Panc1 (cell line): ENCODE measurements at regions not wholly inside any gene's neighbourhood (a gene's known extent, or its start where the extent isn't known, plus 50 kb on each side); places are given as distances from the start of the nearest gene placed in this dataset.

Experiments used
- ATAC-seq: fragments of 200-7000 bp; cut with Tn5 transposase; 2 replicates; pipeline ENCODE4 v1.9.1; 2020; ENCODE audit warnings: mild to moderate bottlenecking, moderate library complexity
- BruUV-seq: library from RNA; stranded (reverse); fragments of 400-500 nt; replicated peaks from 2 replicates; lab custom pipeline; 2021; lab: Mats Ljungman, UMichigan
- CTCF ChIA-PET: fragments of 300-600 bp; sonication (Branson Sonifier 250); formaldehyde crosslinking; loops from one replicate; lab custom pipeline; 2022; ENCODE audit warnings: antibody characterized with exemption; lab: Charles Lee
- POLR2A ChIA-PET: fragments of 300-600 bp; sonication (Branson Sonifier 250); formaldehyde crosslinking; loops from one replicate; lab custom pipeline; 2022; ENCODE audit warnings: antibody characterized with exemption; lab: Charles Lee
- DNase-seq: peaks from one replicate; pipeline ENCODE4 v3.0.0-alpha.2; 2010; ENCODE audit warnings: low read depth, low spot score
- H3K27ac ChIP-seq: 2 replicates; pipeline ENCODE4 v1.5.1; 2011; ENCODE audit warnings: mild to moderate bottlenecking, low read length, inconsistent platforms
- H3K27me3 ChIP-seq: fragments of 200-500 bp; sonication (Bioruptor generic); 2 replicates; pipeline ENCODE4 v1.6.0; 2014; ENCODE audit warnings: low read length, inconsistent platforms; ENCODE audit not compliant: control insufficient read depth, insufficient read depth
- H3K36me3 ChIP-seq: fragments of 200-500 bp; sonication (Bioruptor generic); 2 replicates; pipeline ENCODE4 v1.5.1; 2014; ENCODE audit warnings: inconsistent platforms, mild to moderate bottlenecking, low read length, moderate library complexity; ENCODE audit not compliant: control insufficient read depth, insufficient read depth
- H3K4me1 ChIP-seq: 2 replicates; pipeline ENCODE4 v1.5.1; 2011; ENCODE audit warnings: inconsistent platforms, mild to moderate bottlenecking, low read length, moderate library complexity; ENCODE audit not compliant: control insufficient read depth, insufficient read depth
- H3K4me3 ChIP-seq, 2 experiments: 2 replicates each; pipeline ENCODE4 v1.5.1; 2011 to 2012; ENCODE audit warnings: low read depth in 2 of 2, low read length in 2 of 2, mild to moderate bottlenecking in 2 of 2, inconsistent platforms in 1 of 2, moderate library complexity in 1 of 2
- H3K9me3 ChIP-seq: fragments of 200-500 bp; sonication (Bioruptor generic); 2 replicates; pipeline ENCODE4 v1.5.1; 2014; ENCODE audit warnings: low read depth, mild to moderate bottlenecking, inconsistent platforms, low read length, moderate library complexity; ENCODE audit not compliant: control insufficient read depth, insufficient read depth
- POLR2AphosphoS5 ChIP-seq: IDR thresholded peaks from 2 replicates; pipeline ENCODE4 v1.6.1; 2012; ENCODE audit warnings: mild to moderate bottlenecking, low read depth, low read length, moderate library complexity
- REST ChIP-seq, 2 experiments: IDR thresholded peaks; 2 replicates each; pipeline ENCODE4 v1.6.1; 2011 to 2012; ENCODE audit warnings: low read depth in 2 of 2, control low read depth in 1 of 2, low read length in 1 of 2, mild to moderate bottlenecking in 1 of 2, moderate library complexity in 1 of 2; ENCODE audit not compliant: insufficient read depth in 1 of 2
- SIN3A ChIP-seq: IDR thresholded peaks from 2 replicates; pipeline ENCODE4 v1.6.1; 2012; ENCODE audit warnings: low read depth, mild to moderate bottlenecking, low read length, moderate library complexity, borderline replicate concordance; ENCODE audit not compliant: insufficient read depth
- TCF7L2 ChIP-seq: IDR thresholded peaks from 2 replicates; pipeline ENCODE4 v1.6.1; 2011; ENCODE audit warnings: mild to moderate bottlenecking, low read depth, low read length, inconsistent platforms
- in situ Hi-C: cut with HindIII; loops from 2 replicates; pipeline ENCODE4 v1.10.0; 2016; ENCODE audit warnings: low sequenced_read_pairs, low pct_unique_long_range_greater_than_20kb
- intact Hi-C: fragments of 100-400 bp; cut with micrococcal nuclease; formaldehyde crosslinking; loops from one replicate; pipeline ENCODE4 v1.10.0; 2022; ENCODE audit not compliant: unreplicated experiment
- TF ChIP-seq, protein P1 (sequence below): fragments of 450-650 bp; IDR thresholded peaks from 2 replicates; pipeline ENCODE4 v1.5.1; 2017; ENCODE audit warnings: mild to moderate bottlenecking

GRCh38 chr5:104367978-104368377, 805.4 kb upstream of the NUDT12 start:
- Histone ChIP-seq H3K4me3 (no peak overlapping the region), H3K4me1 (no peaks in the 10 kb centered on the region), H3K9me3 (no peaks in the 10 kb centered on the region), H3K27ac (no peak overlapping the region), H3K27me3 (no peaks in the 10 kb centered on the region), H3K36me3 (no peaks in the 10 kb centered on the region)
- ATAC-seq (no peak), DNase-seq (no peak)
- BruUV-seq, result no TSS peak
- in situ Hi-C loops (no loop called here), intact Hi-C loops (no loop called here)
- TF ChIP-seq SIN3A (no peak), REST (IDR thresholded peaks at IDR 0.05; ENCODE audit: insufficient read depth in 1 of 2, low read depth in 2 of 2, low read length in 1 of 2) (no peak), POLR2AphosphoS5 (no peak), TCF7L2 (no peak)
- TF ChIP-seq, protein P1, sequence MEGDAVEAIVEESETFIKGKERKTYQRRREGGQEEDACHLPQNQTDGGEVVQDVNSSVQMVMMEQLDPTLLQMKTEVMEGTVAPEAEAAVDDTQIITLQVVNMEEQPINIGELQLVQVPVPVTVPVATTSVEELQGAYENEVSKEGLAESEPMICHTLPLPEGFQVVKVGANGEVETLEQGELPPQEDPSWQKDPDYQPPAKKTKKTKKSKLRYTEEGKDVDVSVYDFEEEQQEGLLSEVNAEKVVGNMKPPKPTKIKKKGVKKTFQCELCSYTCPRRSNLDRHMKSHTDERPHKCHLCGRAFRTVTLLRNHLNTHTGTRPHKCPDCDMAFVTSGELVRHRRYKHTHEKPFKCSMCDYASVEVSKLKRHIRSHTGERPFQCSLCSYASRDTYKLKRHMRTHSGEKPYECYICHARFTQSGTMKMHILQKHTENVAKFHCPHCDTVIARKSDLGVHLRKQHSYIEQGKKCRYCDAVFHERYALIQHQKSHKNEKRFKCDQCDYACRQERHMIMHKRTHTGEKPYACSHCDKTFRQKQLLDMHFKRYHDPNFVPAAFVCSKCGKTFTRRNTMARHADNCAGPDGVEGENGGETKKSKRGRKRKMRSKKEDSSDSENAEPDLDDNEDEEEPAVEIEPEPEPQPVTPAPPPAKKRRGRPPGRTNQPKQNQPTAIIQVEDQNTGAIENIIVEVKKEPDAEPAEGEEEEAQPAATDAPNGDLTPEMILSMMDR, result no peak
- ChIA-PET CTCF (no interaction called here), POLR2A (no interaction called here)

DNA sequence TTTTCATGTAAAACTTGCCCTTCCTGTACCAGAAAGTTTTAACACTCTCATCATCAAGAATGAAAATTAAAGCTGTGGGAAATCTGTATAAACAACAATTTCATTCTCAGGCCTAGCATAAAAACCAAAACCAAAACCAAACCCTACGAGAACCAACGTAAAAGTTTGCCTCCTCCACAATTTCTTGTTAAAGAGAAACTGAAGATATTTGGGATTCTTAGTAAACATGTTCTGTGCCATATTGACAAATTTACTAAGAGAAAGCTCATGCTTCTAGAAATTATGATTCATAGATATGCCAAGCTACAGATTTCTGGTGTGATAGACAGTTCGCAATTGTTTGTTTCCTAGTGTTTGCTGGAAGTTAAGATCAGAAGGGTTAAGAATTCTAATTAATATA, 801.0 kb upstream of the NUDT12 start:
- ATAC-seq (no peak), DNase-seq (no peak)
- TF ChIP-seq REST (IDR thresholded peaks at IDR 0.05; ENCODE audit: insufficient read depth in 1 of 2, low read depth in 2 of 2, low read length in 1 of 2), result no peak
- no peak for TF ChIP-seq TCF7L2
- TF ChIP-seq POLR2AphosphoS5, result no peak
- TF ChIP-seq SIN3A, result no peak
- TF ChIP-seq, protein P1, result no peak
- H3K9me3 ChIP-seq, result no peaks in the 10 kb centered on the region
- H3K27me3 ChIP-seq, result no peaks in the 10 kb centered on the region
- intact Hi-C loops, result no loop called here
- in situ Hi-C loops, result no loop called here
- H3K27ac ChIP-seq, result peak overlapping the region; percentile 60; the same call in 1 of the 2 replicates
- CTCF ChIA-PET, result no interaction called here
- POLR2A ChIA-PET, result no interaction called here
- no peaks in the 10 kb centered on the region for H3K4me1 ChIP-seq
- no peaks in the 10 kb centered on the region for H3K36me3 ChIP-seq
- peak overlapping the region in 1 of 2 experiments; percentile 4; a peak in 1 of 4 replicates for H3K4me3 ChIP-seq
- no TSS peak for BruUV-seq
